K562 (cell line): ENCODE measurements at regions not wholly inside any gene's neighbourhood (a gene's known extent, or its start where the extent isn't known, plus 50 kb on each side); places are given as distances from the start of the nearest gene placed in this dataset.

Experiments
- ATAC-seq: fragments of 200-7000 bp; cut with Tn5 transposase; 3 replicates; pipeline ENCODE4 v1.9.1; 2020; ENCODE audit warnings: moderate library complexity
- BruUV-seq: library from RNA; stranded (reverse); fragments of 400-500 nt; replicated peaks from 2 replicates; lab custom pipeline; 2021; lab: Mats Ljungman, UMichigan
- CTCF ChIA-PET: fragments of 300-600 bp; formaldehyde crosslinking; extraction: SDS; loops from one replicate; lab custom pipeline; 2021; ENCODE audit warnings: low intra/inter-chr PET ratio; lab: Yijun Ruan, JAX
- POLR2A ChIA-PET: fragments of 300-600, 350-650 bp; sonication (Branson Sonifier 250); formaldehyde crosslinking; extraction: SDS; loops from one replicate; lab custom pipeline; 2021; ENCODE audit warnings: antibody characterized with exemption, inconsistent platforms; lab: Yijun Ruan, JAX
- DNase-seq, 4 experiments: peaks; one replicate each; pipeline versions ENCODE4 v3.0.0 to v3.0.0-alpha.2; 2011 to 2018; ENCODE audit warnings: low spot score in 3 of 4, mixed read lengths in 3 of 4; ENCODE audit errors: extremely low read depth in 1 of 4
- FAIRE-seq: peaks from 2 replicates; lab custom pipeline; 2011; peaks lifted over from hg19 to GRCh38; lab: Jason Lieb, UNC
- H2AFZ ChIP-seq: 2 replicates; pipeline ENCODE4 v1.6.0; 2011; ENCODE audit warnings: low read depth, low read length, control low read depth, inconsistent platforms
- H3K27ac ChIP-seq: fragments of 200-600 bp; 3 replicates; pipeline ENCODE4 v1.8.0; 2011; ENCODE audit warnings: low read depth, mild to moderate bottlenecking, control low read depth, inconsistent platforms, low read length, moderate library complexity, mixed read lengths; ENCODE audit errors: extremely low read depth
- H3K27me3 ChIP-seq, 2 experiments: fragments of 300-600 bp in 1 of 2; 2 replicates in 1 of 2; 3 replicates in 1 of 2; pipeline versions ENCODE4 v1.6.0 to v1.8.0; 2011; ENCODE audit warnings: inconsistent platforms in 2 of 2, low read length in 2 of 2, mild to moderate bottlenecking in 1 of 2, mixed read lengths in 1 of 2, moderate library complexity in 1 of 2; ENCODE audit not compliant: control insufficient read depth in 2 of 2, insufficient read depth in 2 of 2
- H3K36me3 ChIP-seq: fragments of 300-600 bp; 3 replicates; pipeline ENCODE4 v1.8.0; 2011; ENCODE audit warnings: mild to moderate bottlenecking, low read length, inconsistent platforms; ENCODE audit not compliant: control insufficient read depth, insufficient read depth
- H3K4me1 ChIP-seq, 2 experiments: fragments of 200-600 bp in 1 of 2; replicated peaks in 1 of 2; 2 replicates in 1 of 2; 3 replicates in 1 of 2; pipeline versions ENCODE4 v1.5.1 to v1.8.0; 2011; ENCODE audit warnings: inconsistent platforms in 2 of 2, low read length in 2 of 2, mild to moderate bottlenecking in 1 of 2, mixed read lengths in 1 of 2, moderate library complexity in 1 of 2; ENCODE audit not compliant: control insufficient read depth in 2 of 2, insufficient read depth in 2 of 2
- H3K4me2 ChIP-seq: 2 replicates; pipeline ENCODE4 v1.6.1; 2011; ENCODE audit warnings: low read length, control low read depth, inconsistent platforms, mixed read lengths; ENCODE audit not compliant: insufficient read depth
- H3K4me3 ChIP-seq: fragments of 200-600 bp; sonication (generic), shearing (Covaris generic); 2 replicates; pipeline ENCODE4 v1.5.1; 2016; ENCODE audit warnings: control low read depth, inconsistent platforms
- H3K79me2 ChIP-seq: fragments of 200-600 bp; 3 replicates; pipeline ENCODE4 v1.8.0; 2011; ENCODE audit warnings: low read length, inconsistent platforms; ENCODE audit not compliant: control insufficient read depth, insufficient read depth
- H3K9ac ChIP-seq, 2 experiments: 2 replicates each; pipeline versions ENCODE4 v1.6.0 to v1.6.1; 2011; ENCODE audit warnings: low read depth in 2 of 2, low read length in 2 of 2, control low read depth in 1 of 2, inconsistent platforms in 1 of 2, mild to moderate bottlenecking in 1 of 2, mixed read lengths in 1 of 2; ENCODE audit not compliant: insufficient read depth in 1 of 2
- H3K9me1 ChIP-seq: one replicate; pipeline ENCODE4 v1.6.0; 2011; ENCODE audit warnings: inconsistent platforms, mild to moderate bottlenecking, low read length, moderate library complexity; ENCODE audit not compliant: control insufficient read depth, insufficient read depth
- H3K9me3 ChIP-seq: replicated peaks from 2 replicates; pipeline ENCODE4 v1.5.1; 2011; ENCODE audit warnings: low read depth, low read length, inconsistent platforms; ENCODE audit not compliant: control insufficient read depth, insufficient read depth
- H4K20me1 ChIP-seq: replicated peaks from 2 replicates; pipeline ENCODE4 v1.6.1; 2011; ENCODE audit warnings: low read length, inconsistent platforms, mixed read lengths; ENCODE audit not compliant: control insufficient read depth, insufficient read depth
- ARNT ChIP-seq, 2 experiments: fragments of 450-650 bp; IDR thresholded peaks; 2 replicates each; pipeline ENCODE4 v1.6.1; 2016; ENCODE audit warnings: mild to moderate bottlenecking in 1 of 2
- BRD4 ChIP-seq: fragments of 200-600 bp; sonication (generic); IDR thresholded peaks from 2 replicates; pipeline ENCODE4 v1.6.1; 2017; ENCODE audit warnings: inconsistent platforms
- CBX5 ChIP-seq: IDR thresholded peaks from 2 replicates; pipeline ENCODE4 v1.6.1; 2014; ENCODE audit warnings: low read depth, borderline replicate concordance
- CEBPZ ChIP-seq: fragments of 150-350 bp; IDR thresholded peaks from 2 replicates; pipeline ENCODE4 v1.6.1; 2014; ENCODE audit warnings: low read depth, mild to moderate bottlenecking, low read length, borderline replicate concordance
- CHCHD3 ChIP-seq: fragments of 250-450 bp; sonication (Bioruptor Pico); IDR thresholded peaks from 2 replicates; pipeline ENCODE4 v2.1.2; 2022; ENCODE audit warnings: mild to moderate bottlenecking
- GABPB2 ChIP-seq: fragments of 250-450 bp; sonication (Bioruptor Pico); conservative IDR thresholded peaks from 2 replicates; pipeline ENCODE4 v1.5.1; 2021; ENCODE audit warnings: mild to moderate bottlenecking
- GATAD2A ChIP-seq: fragments of 450-650 bp; IDR thresholded peaks from 2 replicates; pipeline ENCODE4 v1.6.1; 2017
- HDAC8 ChIP-seq: fragments of 450-650 bp; IDR thresholded peaks from 2 replicates; pipeline ENCODE4 v1.6.1; 2016; ENCODE audit warnings: mild to moderate bottlenecking, missing genetic modification characterization, moderate library complexity, missing compliant biosample characterization
- HMGN3 ChIP-seq: IDR thresholded peaks from 2 replicates; pipeline ENCODE4 v1.6.1; 2011; ENCODE audit warnings: borderline replicate concordance, low read depth, mild to moderate bottlenecking, mixed read lengths, low read length; ENCODE audit not compliant: insufficient read length; ENCODE audit errors: extremely low read depth
- KAT2B ChIP-seq: IDR thresholded peaks from one replicate; pipeline ENCODE4 v1.6.1; 2012; ENCODE audit warnings: low read depth, mild to moderate bottlenecking, control low read depth, inconsistent platforms, low read length, moderate library complexity
- KHSRP ChIP-seq: fragments of 450-650 bp; IDR thresholded peaks from 2 replicates; pipeline ENCODE4 v1.6.1; 2017
- NR3C1 ChIP-seq: sonication (generic); formaldehyde crosslinking; IDR thresholded peaks from 2 replicates; pipeline ENCODE4 v1.8.1; 2022; ENCODE audit warnings: missing genetic modification reagents
- SNAPC5 ChIP-seq: fragments of 250-450 bp; sonication (Bioruptor Pico); IDR thresholded peaks from 2 replicates; pipeline ENCODE4 v1.8.0; 2021; ENCODE audit warnings: moderate library complexity, mild to moderate bottlenecking, inconsistent platforms
- THRAP3 ChIP-seq: fragments of 450-650 bp; IDR thresholded peaks from 2 replicates; pipeline ENCODE4 v1.6.1; 2016; ENCODE audit warnings: mild to moderate bottlenecking, inconsistent platforms, borderline replicate concordance
- ZNF134 ChIP-seq: fragments of 250-450 bp; sonication (Bioruptor Pico); conservative IDR thresholded peaks from 2 replicates; pipeline ENCODE4 v1.4.0; 2020
- ZNF717 ChIP-seq: fragments of 250-450 bp; sonication (Bioruptor Pico); IDR thresholded peaks from 2 replicates; pipeline ENCODE4 v1.5.0; 2021
- in situ Hi-C: fragments of 300-500 bp; cut with MboI; formaldehyde crosslinking; loops from 4 replicates; pipeline ENCODE4 v1.15.0; 2018; ENCODE audit warnings: inconsistent platforms, mixed read lengths
- intact Hi-C: fragments of 100-400 bp; cut with micrococcal nuclease; formaldehyde crosslinking; loops from 2 replicates; pipeline ENCODE4 v1.14.2; 2022

GRCh38 chr14:27668531-27668930 lies 1070.7 kb upstream of the NOVA1 start:
- intact Hi-C loops (no loop called here), in situ Hi-C loops (no loop called here)
- ATAC-seq, result no peak
- Histone ChIP-seq H3K9me1 (no peaks in the 10 kb centered on the region), H3K79me2 (peaks cover 20% of the 10 kb centered on the region), H3K4me3 (no peak overlapping the region), H3K36me3 (no peaks in the 10 kb centered on the region), H3K27me3 (no peaks in the 10 kb centered on the region), H2AFZ (no peak overlapping the region), H3K4me1 (no peaks in the 10 kb centered on the region), H3K9ac (no peak overlapping the region), H3K9me3 (no peaks in the 10 kb centered on the region), H3K4me2 (no peak overlapping the region), H3K27ac (no peak overlapping the region), H4K20me1 (no peaks in the 10 kb centered on the region)
- FAIRE-seq, result no peak
- no peak for DNase-seq
- ChIA-PET POLR2A (no interaction called here), CTCF (no interaction called here)
- no TSS peak for BruUV-seq
- TF ChIP-seq KAT2B (no peak), HMGN3 (no peak), THRAP3 (no peak), CHCHD3 (CRISPR knock-in tag) (no peak), BRD4 (no peak), KHSRP (no peak), HDAC8 (tag) (no peak), GATAD2A (no peak), ZNF134 (CRISPR knock-in tag) (no peak), CEBPZ (no peak), ZNF717 (no peak), CBX5 (no peak), NR3C1 (no peak), GABPB2 (CRISPR knock-in tag) (no peak), SNAPC5 (CRISPR knock-in tag) (no peak), ARNT (IDR thresholded peaks at IDR 0.05) (no peak)
